ENCODE measurements at regions not wholly inside any gene's neighbourhood (a gene's known extent, or its start where the extent isn't known, plus 50 kb on each side); places are given as distances from the start of the nearest gene placed in this dataset.

GRCh38 chr14:46490238-46490685 lies 161.3 kb downstream of the RPL10L start:
- DNase-seq (ENCODE audit: low read depth) = peak; percentile 46
- H3K4me3 ChIP-seq (ENCODE audit: low read depth, low read length) = peak overlapping the region; percentile 25

DNA sequence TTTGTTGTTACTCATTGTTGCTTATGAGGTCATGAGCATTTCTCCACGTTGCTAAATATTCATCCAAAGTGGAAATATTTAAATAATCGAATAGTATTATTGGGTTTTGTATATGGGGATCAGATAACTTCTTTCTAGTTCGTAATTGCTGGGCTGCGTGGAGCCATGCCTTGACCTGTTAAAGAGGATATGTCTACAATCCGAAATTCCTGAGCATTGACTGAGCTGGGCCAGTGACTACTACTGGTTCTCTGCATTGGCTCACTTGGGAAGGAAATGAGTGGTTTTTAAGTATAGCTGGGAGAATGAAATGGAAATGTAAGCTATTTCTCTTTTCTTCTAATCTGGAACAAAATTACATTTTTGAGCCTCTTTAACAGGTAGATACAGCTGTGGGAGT lies 163.2 kb downstream of the RPL10L start:
- no peak overlapping the region for H3K4me3 ChIP-seq (ENCODE audit: low read depth, low read length)
- TF ChIP-seq, protein P1, sequence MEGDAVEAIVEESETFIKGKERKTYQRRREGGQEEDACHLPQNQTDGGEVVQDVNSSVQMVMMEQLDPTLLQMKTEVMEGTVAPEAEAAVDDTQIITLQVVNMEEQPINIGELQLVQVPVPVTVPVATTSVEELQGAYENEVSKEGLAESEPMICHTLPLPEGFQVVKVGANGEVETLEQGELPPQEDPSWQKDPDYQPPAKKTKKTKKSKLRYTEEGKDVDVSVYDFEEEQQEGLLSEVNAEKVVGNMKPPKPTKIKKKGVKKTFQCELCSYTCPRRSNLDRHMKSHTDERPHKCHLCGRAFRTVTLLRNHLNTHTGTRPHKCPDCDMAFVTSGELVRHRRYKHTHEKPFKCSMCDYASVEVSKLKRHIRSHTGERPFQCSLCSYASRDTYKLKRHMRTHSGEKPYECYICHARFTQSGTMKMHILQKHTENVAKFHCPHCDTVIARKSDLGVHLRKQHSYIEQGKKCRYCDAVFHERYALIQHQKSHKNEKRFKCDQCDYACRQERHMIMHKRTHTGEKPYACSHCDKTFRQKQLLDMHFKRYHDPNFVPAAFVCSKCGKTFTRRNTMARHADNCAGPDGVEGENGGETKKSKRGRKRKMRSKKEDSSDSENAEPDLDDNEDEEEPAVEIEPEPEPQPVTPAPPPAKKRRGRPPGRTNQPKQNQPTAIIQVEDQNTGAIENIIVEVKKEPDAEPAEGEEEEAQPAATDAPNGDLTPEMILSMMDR (IDR thresholded peaks at IDR 0.05; ENCODE audit: insufficient read depth, low read depth, low read length, missing control alignments) = no peak
- no peak for DNase-seq (ENCODE audit: low read depth)

More at GRCh38 chr14:46490238-46490685, 161.3 kb downstream of the RPL10L start:
- TF ChIP-seq, protein P1 (IDR thresholded peaks at IDR 0.05; ENCODE audit: insufficient read depth, low read depth, low read length, missing control alignments) = peak; percentile 29

DNA sequence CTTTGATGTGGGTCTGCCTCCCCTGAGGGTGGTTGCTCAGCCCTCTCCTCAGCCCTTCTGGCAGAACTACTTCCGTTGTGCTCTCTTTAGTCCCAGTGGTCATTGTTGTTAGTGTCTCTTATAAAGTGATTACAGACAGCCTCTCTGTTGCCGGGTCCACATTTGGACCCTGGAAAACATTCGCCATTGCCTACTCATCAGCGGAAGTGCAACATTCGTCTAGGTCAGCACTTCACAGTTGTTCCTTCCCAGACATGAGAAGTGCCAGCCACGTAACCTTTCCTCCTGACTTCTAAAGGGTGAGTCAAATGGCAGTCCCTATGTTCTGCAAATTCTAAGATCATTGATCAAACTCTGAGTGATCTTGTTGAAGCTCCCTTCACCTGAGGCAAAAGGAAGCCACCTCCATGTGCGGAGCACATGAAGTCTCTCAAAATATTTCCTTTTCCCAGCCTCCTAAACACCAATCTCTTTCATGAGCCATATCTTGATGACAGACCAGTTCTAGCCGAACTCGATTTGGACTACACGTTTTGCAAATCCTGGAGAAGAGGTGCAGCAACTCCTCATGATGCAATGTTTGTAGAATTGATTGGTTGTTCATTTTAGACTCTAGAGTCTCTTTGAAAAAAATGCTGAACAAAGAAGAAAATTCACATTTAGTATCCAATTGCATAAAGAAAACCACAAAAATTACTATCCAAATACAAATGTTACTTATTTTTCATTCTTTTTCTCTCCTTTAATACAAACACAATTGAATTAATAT lies 163.8 kb downstream of the RPL10L start:
- no peak overlapping the region for H3K4me3 ChIP-seq (ENCODE audit: low read depth, low read length)
- DNase-seq (ENCODE audit: low read depth) = no peak
- TF ChIP-seq, protein P1 (IDR thresholded peaks at IDR 0.05; ENCODE audit: insufficient read depth, low read depth, low read length, missing control alignments) = no peak

- no peak overlapping the region for H3K4me3 ChIP-seq (ENCODE audit: low read depth, low read length)
- DNase-seq (ENCODE audit: low read depth) = no peak
- TF ChIP-seq, protein P1 (IDR thresholded peaks at IDR 0.05; ENCODE audit: insufficient read depth, low read depth, low read length, missing control alignments) = no peak
Measured at GRCh38 chr14:46482200-46482599, 169.4 kb downstream of the RPL10L start.

GRCh38 chr14:46480817-46481216 lies 170.8 kb downstream of the RPL10L start:
- no peak for DNase-seq (ENCODE audit: low read depth)
- TF ChIP-seq, protein P1 (IDR thresholded peaks at IDR 0.05; ENCODE audit: insufficient read depth, low read depth, low read length, missing control alignments) = no peak
- no peak overlapping the region for H3K4me3 ChIP-seq (ENCODE audit: low read depth, low read length)

- H3K4me3 ChIP-seq (ENCODE audit: low read depth, low read length) = no peak overlapping the region
- TF ChIP-seq, protein P1 (IDR thresholded peaks at IDR 0.05; ENCODE audit: insufficient read depth, low read depth, low read length, missing control alignments) = no peak
- DNase-seq (ENCODE audit: low read depth) = no peak
Measured at GRCh38 chr14:46472261-46472660, 179.3 kb downstream of the RPL10L start.

DNA sequence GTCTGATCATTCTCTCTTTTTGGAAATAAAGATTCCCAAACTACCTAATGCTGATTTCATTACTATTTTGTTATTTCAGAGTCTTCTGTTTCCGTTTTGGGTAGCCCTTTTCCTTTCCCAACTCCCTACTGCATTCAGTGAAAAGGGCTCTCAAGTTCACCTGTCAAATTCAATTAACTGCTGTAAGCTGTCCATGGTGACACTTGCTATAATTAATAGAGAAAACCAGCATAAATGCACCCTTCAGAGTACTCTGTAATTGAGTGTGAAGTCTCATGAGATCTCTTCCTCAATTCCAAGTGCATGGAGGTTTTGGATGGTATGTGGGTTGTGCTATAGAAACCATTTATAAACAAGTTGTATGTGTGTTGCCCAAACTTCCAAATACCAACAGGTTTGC lies 187.2 kb downstream of the RPL10L start:
- H3K4me3 ChIP-seq (ENCODE audit: low read depth, low read length) = no peak overlapping the region
- DNase-seq (ENCODE audit: low read depth) = no peak
- TF ChIP-seq, protein P1 (IDR thresholded peaks at IDR 0.05; ENCODE audit: insufficient read depth, low read depth, low read length, missing control alignments) = no peak

Measured in GM12865 (cell line).